Spleen (tissue), 11 donors: ENCODE measurements at regions not wholly inside any gene's neighbourhood (a gene's known extent, or its start where the extent isn't known, plus 50 kb on each side); places are given as distances from the start of the nearest gene placed in this dataset.
"Not testable (repeated sequence)": the region's sequence is repeated elsewhere in the genome, so short reads cannot be mapped to it uniquely, and the experiment has no call there.

ENCODE experiments used
- DNase-seq: peaks from one replicate; pipeline ENCODE4 v3.0.0-alpha.2; 2020
- H3K27ac ChIP-seq, 8 donors: fragments of 200-600 bp; sonication (generic) in 7 of 8; 1 replicate in 4 of 8; 2 replicates in 4 of 8; pipeline versions ENCODE4 v1.5.0 to v1.8.0; 2016 to 2021; ENCODE audit warnings: inconsistent platforms in 4 of 8, mild to moderate bottlenecking in 4 of 8, moderate library complexity in 1 of 8
- H3K27me3 ChIP-seq, 7 donors: fragments of 200-600 bp; sonication (generic) in 6 of 7; replicated peaks in 1 of 7; 1 replicate in 4 of 7; 2 replicates in 3 of 7; pipeline versions ENCODE4 v1.5.0 to v1.8.0; 2016 to 2021; ENCODE audit warnings: inconsistent platforms in 3 of 7, mild to moderate bottlenecking in 1 of 7
- H3K36me3 ChIP-seq, 6 donors: fragments of 200-600 bp; sonication (generic) in 5 of 6; 1 replicate in 4 of 6; 2 replicates in 2 of 6; pipeline versions ENCODE4 v1.5.0 to v1.8.0; 2016 to 2021; ENCODE audit warnings: inconsistent platforms in 2 of 6
- H3K4me1 ChIP-seq, 6 donors: fragments of 200-600 bp; sonication (generic) in 5 of 6; 1 replicate in 3 of 6; 2 replicates in 3 of 6; pipeline versions ENCODE4 v1.5.0 to v1.8.0; 2016 to 2021; ENCODE audit warnings: inconsistent platforms in 3 of 6
- H3K4me3 ChIP-seq, 8 donors: fragments of 200-600 bp; sonication (generic) in 7 of 8; 1 replicate in 4 of 8; 2 replicates in 4 of 8; pipeline versions ENCODE4 v1.5.0 to v1.8.0; 2016 to 2021; ENCODE audit warnings: inconsistent platforms in 4 of 8, mild to moderate bottlenecking in 4 of 8, moderate library complexity in 2 of 8
- H3K9me3 ChIP-seq, 8 donors: fragments of 200-600 bp; sonication (generic) in 7 of 8; 1 replicate in 4 of 8; 2 replicates in 4 of 8; pipeline versions ENCODE4 v1.5.0 to v1.8.0; 2016 to 2021; ENCODE audit warnings: inconsistent platforms in 4 of 8
- POLR2A ChIP-seq, 3 donors: fragments of 450-650 bp; IDR thresholded peaks; one replicate each; pipeline ENCODE4 v1.5.1; 2017; ENCODE audit warnings: antibody characterized with exemption in 3 of 3, mild to moderate bottlenecking in 1 of 3
- POLR2AphosphoS5 ChIP-seq, 3 donors: sonication (generic); formaldehyde crosslinking; IDR thresholded peaks; one replicate each; pipeline ENCODE4 v1.5.1; 2017; ENCODE audit warnings: antibody characterized with exemption in 3 of 3
- WGBS, 5 donors: extraction: QIAGEN DNeasy Blood & Tissue Kit in 3 of 5; methylation state at CpG; one replicate each; pipeline versions ENCODE4 v1.1.5 to v1.1.7; 2013 to 2018; 5-methylcytosine and 5-hydroxymethylcytosine counted together
- intact Hi-C: fragments of 100-400 bp; cut with DNase I; formaldehyde crosslinking; loops from one replicate; pipeline ENCODE4 v1.15.0; 2023; ENCODE audit warnings: low total_unique reads
- TF ChIP-seq, protein P1 (sequence below), 11 experiments: fragments of 200-600 bp in 7 of 11; fragments of 450-650 bp in 4 of 11; sonication (generic) in 4 of 11; IDR thresholded peaks in 8 of 11; conservative IDR thresholded peaks in 3 of 11; 1 replicate in 7 of 11; 2 replicates in 4 of 11; pipeline versions ENCODE4 v1.4.0 to v1.8.0; 2016 to 2021; ENCODE audit warnings: antibody characterized with exemption in 11 of 11, inconsistent platforms in 4 of 11, mild to moderate bottlenecking in 1 of 11
- donor health status: healthy with polysubstance abuse.
- donor health status: DM: no; HTN: no; CAD: no; lungs with moderate emphysema.
- donor health status: DM: no; HTN: no; CAD: no.
- donor health status: Bipolar disorder and iron deficiency.
- donor health status: healthy.
- donor health status: DM: no; HTN: no; CAD: no.
- donor health status: DM: yes; HTN: yes; CAD: no.

GRCh38 chr10:85124603-85125051 is 796.2 kb downstream of the CCSER2 start:
- TF ChIP-seq POLR2A (IDR thresholded peaks at IDR 0.05) (no peak), POLR2AphosphoS5 (IDR thresholded peaks at IDR 0.05) (no peak)
- TF ChIP-seq, protein P1, sequence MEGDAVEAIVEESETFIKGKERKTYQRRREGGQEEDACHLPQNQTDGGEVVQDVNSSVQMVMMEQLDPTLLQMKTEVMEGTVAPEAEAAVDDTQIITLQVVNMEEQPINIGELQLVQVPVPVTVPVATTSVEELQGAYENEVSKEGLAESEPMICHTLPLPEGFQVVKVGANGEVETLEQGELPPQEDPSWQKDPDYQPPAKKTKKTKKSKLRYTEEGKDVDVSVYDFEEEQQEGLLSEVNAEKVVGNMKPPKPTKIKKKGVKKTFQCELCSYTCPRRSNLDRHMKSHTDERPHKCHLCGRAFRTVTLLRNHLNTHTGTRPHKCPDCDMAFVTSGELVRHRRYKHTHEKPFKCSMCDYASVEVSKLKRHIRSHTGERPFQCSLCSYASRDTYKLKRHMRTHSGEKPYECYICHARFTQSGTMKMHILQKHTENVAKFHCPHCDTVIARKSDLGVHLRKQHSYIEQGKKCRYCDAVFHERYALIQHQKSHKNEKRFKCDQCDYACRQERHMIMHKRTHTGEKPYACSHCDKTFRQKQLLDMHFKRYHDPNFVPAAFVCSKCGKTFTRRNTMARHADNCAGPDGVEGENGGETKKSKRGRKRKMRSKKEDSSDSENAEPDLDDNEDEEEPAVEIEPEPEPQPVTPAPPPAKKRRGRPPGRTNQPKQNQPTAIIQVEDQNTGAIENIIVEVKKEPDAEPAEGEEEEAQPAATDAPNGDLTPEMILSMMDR (IDR thresholded peaks at IDR 0.05 in 8 of 11, conservative IDR thresholded peaks at IDR 0.05 in 3 of 11): no peak
- Histone ChIP-seq H3K4me1 (no peaks in the 10 kb centered on the region), H3K27ac (no peak overlapping the region), H3K9me3 (peaks cover 0 to 23% (median 4%) of the 10 kb centered on the region in 8 donors), H3K4me3 (no peak overlapping the region), H3K36me3 (no peaks in the 10 kb centered on the region), H3K27me3 (no peaks in the 10 kb centered on the region)
- intact Hi-C loops: no loop called here
- 84 to 91% (median 86%) methylated on average over 3 of the region's 3 CpGs for WGBS, 5 donors
- no peak for DNase-seq

- TF ChIP-seq POLR2AphosphoS5 (IDR thresholded peaks at IDR 0.05) (peak in 1 of 3 donors; percentile 24), POLR2A (IDR thresholded peaks at IDR 0.05) (no peak)
- Histone ChIP-seq H3K27me3 (no peaks in the 10 kb centered on the region), H3K27ac (no peak overlapping the region), H3K4me3 (no peak overlapping the region), H3K9me3 (peaks cover 0 to 9% (median 0%) of the 10 kb centered on the region in 8 donors), H3K36me3 (no peaks in the 10 kb centered on the region), H3K4me1 (no peaks in the 10 kb centered on the region)
- intact Hi-C loops: no loop called here
- no peak for DNase-seq
- 69 to 86% (median 74%) methylated on average over 5 of the region's 5 CpGs for WGBS, 5 donors
These were observed 808.9 kb downstream of the CCSER2 start for GRCh38 chr10:85137253-85137652.

GRCh38 chr10:85138046-85138445 is 809.7 kb downstream of the CCSER2 start:
- no peaks in the 10 kb centered on the region for H3K4me1 ChIP-seq
- peaks cover 0 to 10% (median 0%) of the 10 kb centered on the region in 8 donors for H3K9me3 ChIP-seq
- TF ChIP-seq POLR2A (IDR thresholded peaks at IDR 0.05) (no peak), POLR2AphosphoS5 (IDR thresholded peaks at IDR 0.05) (no peak)
- TF ChIP-seq, protein P1 (IDR thresholded peaks at IDR 0.05 in 8 of 11, conservative IDR thresholded peaks at IDR 0.05 in 3 of 11): no peak
- H3K36me3 ChIP-seq: no peaks in the 10 kb centered on the region
- no peak overlapping the region for H3K27ac ChIP-seq
- intact Hi-C loops: no loop called here
- no peaks in the 10 kb centered on the region for H3K27me3 ChIP-seq
- WGBS, 5 donors: 73 to 91% (median 87%) methylated on average over 5 of the region's 5 CpGs
- DNase-seq: no peak
- no peak overlapping the region for H3K4me3 ChIP-seq

DNA sequence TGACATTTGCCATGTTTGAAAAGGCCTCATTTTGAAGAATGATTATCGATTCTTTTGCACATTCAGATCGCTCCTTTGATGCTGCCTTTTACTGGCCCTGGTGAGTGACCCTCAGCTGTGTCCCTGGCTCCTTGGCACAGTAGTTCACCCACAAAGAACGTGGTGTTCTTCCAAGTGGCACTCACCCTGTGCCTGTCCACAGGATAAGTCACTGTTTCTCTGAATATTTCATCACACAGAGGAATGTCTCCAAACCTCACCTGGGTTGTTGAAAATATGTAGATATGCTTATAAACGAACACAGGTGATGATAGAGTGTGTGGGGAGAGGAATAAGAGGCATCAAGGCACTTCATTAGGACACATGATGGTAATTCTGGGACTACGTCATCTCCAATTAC is 810.7 kb downstream of the CCSER2 start:
- H3K36me3 ChIP-seq: no peaks in the 10 kb centered on the region
- no peak for TF ChIP-seq POLR2AphosphoS5 (IDR thresholded peaks at IDR 0.05)
- intact Hi-C loops: no loop called here
- WGBS, 5 donors: 61 to 72% (median 64%) methylated on average over 5 of the region's 5 CpGs
- no peak overlapping the region for H3K4me3 ChIP-seq
- H3K27me3 ChIP-seq: no peaks in the 10 kb centered on the region
- DNase-seq: no peak
- peaks cover 0 to 12% (median 0%) of the 10 kb centered on the region in 8 donors for H3K9me3 ChIP-seq
- no peaks in the 10 kb centered on the region for H3K4me1 ChIP-seq
- H3K27ac ChIP-seq: no peak overlapping the region

DNA sequence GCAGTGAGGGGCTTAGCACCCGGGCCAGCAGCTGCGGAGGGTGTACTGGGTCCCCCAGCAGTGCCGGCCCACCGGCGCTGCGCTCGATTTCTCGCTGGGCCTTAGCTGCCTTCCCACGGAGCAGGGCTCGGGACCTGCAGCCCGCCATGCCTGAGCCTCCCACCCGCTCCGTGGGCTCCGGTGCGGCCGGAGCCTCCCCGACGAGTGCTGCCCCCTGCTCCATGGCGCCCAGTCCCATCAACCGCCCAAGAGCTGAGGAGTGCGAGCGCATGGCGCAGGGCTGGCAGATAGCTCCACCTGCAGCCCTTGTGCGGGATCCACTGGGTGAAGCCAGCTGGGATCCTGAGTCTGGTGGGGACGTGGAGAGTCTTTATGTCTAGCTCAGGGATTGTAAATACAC is 813.1 kb downstream of the CCSER2 start:
- 89 to 97% (median 93%) methylated on average over 2 to 25 of the region's 25 CpGs for WGBS, 5 donors
- DNase-seq, H3K4me3 ChIP-seq, H3K27me3 ChIP-seq, H3K4me1 ChIP-seq, H3K36me3 ChIP-seq, H3K27ac ChIP-seq, intact Hi-C loops: not testable (repeated sequence)
- H3K9me3 ChIP-seq: peaks cover 0 to 14% (median 0%) of the 10 kb centered on the region in 8 donors

DNA sequence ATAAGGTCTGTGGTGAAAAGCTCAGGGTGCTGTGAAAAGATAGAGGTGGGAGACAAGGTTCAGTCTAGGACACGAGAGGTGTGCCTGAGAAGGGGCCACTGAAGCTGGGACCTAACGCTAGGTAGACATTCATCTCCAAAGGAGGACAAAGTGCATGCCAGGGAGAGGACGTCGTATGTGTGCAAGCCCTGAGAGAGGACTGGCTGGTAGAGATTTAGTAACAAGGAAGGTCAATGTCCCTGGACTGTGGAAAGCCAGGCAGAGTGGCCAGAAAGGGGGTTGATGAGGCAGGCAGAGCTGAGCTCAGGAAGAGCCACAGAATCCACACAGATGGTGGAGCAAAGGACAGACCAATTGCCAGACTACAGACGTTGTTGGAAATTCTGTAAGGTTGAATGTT is 817.6 kb downstream of the CCSER2 start:
- no peak overlapping the region for H3K27ac ChIP-seq
- H3K27me3 ChIP-seq: no peaks in the 10 kb centered on the region
- no peaks in the 10 kb centered on the region for H3K4me1 ChIP-seq
- intact Hi-C loops: no loop called here
- DNase-seq: no peak
- peaks cover 0 to 14% (median 0%) of the 10 kb centered on the region in 8 donors for H3K9me3 ChIP-seq
- WGBS, 5 donors: 63 to 79% (median 73%) methylated on average over 5 of the region's 5 CpGs
- no peaks in the 10 kb centered on the region for H3K36me3 ChIP-seq
- no peak overlapping the region for H3K4me3 ChIP-seq
- TF ChIP-seq POLR2A (IDR thresholded peaks at IDR 0.05) (no peak), POLR2AphosphoS5 (IDR thresholded peaks at IDR 0.05) (no peak)
- TF ChIP-seq, protein P1 (IDR thresholded peaks at IDR 0.05 in 8 of 11, conservative IDR thresholded peaks at IDR 0.05 in 3 of 11): no peak
